BE2C (cell line): ENCODE measurements at regions not wholly inside any gene's neighbourhood (a gene's known extent, or its start where the extent isn't known, plus 50 kb on each side); places are given as distances from the start of the nearest gene placed in this dataset.

ENCODE experiments used
- DNase-seq: peaks from one replicate; pipeline ENCODE4 v3.0.0-alpha.2; 2020
- H3K27me3 ChIP-seq: fragments of 250-450 bp; sonication (Bioruptor Pico); 2 replicates; pipeline ENCODE4 v1.5.1; 2020; ENCODE audit warnings: mild to moderate bottlenecking
- H3K36me3 ChIP-seq: fragments of 250-450 bp; sonication (Bioruptor Pico); 2 replicates; pipeline ENCODE4 v1.5.1; 2020; ENCODE audit warnings: mild to moderate bottlenecking
- H3K4me1 ChIP-seq: fragments of 250-450 bp; sonication (Bioruptor Pico); 2 replicates; pipeline ENCODE4 v1.5.1; 2020
- H3K4me3 ChIP-seq: 2 replicates; pipeline ENCODE4 v1.5.1; 2011; ENCODE audit warnings: low read depth, low read length
- H3K9me3 ChIP-seq: fragments of 250-450 bp; sonication (Bioruptor Pico); 2 replicates; pipeline ENCODE4 v1.5.1; 2020
- TF ChIP-seq, protein P1 (sequence below): IDR thresholded peaks from 2 replicates; pipeline ENCODE4 v1.5.1; 2012; ENCODE audit warnings: mild to moderate bottlenecking, low read depth, low read length

DNA sequence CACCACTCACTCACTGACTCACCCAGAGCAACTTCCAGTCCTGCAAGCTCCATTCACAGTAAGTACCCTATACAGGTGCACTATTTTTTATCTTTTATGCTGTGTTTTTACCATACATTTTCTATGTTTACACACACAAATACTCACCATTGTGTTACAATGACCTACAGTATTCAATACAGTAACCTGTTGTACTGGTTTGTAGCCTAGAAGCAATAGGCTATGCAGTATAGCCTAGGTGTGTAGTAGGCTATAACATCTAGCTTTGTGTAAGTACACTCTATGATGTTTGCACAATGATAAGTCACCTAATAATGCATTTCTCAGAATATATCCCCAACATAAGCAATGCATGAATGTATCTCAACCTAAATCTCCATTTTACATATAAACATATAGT, 541.1 kb downstream of the NR2F1-AS1 start:
- Histone ChIP-seq H3K27me3 (no peaks in the 10 kb centered on the region), H3K36me3 (no peaks in the 10 kb centered on the region), H3K9me3 (no peaks in the 10 kb centered on the region), H3K4me1 (peaks cover 5% of the 10 kb centered on the region; the same call in 1 of the 2 replicates), H3K4me3 (no peak overlapping the region)
- no peak for DNase-seq
- TF ChIP-seq, protein P1, sequence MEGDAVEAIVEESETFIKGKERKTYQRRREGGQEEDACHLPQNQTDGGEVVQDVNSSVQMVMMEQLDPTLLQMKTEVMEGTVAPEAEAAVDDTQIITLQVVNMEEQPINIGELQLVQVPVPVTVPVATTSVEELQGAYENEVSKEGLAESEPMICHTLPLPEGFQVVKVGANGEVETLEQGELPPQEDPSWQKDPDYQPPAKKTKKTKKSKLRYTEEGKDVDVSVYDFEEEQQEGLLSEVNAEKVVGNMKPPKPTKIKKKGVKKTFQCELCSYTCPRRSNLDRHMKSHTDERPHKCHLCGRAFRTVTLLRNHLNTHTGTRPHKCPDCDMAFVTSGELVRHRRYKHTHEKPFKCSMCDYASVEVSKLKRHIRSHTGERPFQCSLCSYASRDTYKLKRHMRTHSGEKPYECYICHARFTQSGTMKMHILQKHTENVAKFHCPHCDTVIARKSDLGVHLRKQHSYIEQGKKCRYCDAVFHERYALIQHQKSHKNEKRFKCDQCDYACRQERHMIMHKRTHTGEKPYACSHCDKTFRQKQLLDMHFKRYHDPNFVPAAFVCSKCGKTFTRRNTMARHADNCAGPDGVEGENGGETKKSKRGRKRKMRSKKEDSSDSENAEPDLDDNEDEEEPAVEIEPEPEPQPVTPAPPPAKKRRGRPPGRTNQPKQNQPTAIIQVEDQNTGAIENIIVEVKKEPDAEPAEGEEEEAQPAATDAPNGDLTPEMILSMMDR = no peak

GRCh38 chr5:93034621-93035590, 546.1 kb downstream of the NR2F1-AS1 start:
- Histone ChIP-seq H3K4me3 (no peak overlapping the region), H3K36me3 (no peaks in the 10 kb centered on the region), H3K4me1 (peaks cover 3% of the 10 kb centered on the region; the same call in 1 of the 2 replicates), H3K9me3 (no peaks in the 10 kb centered on the region), H3K27me3 (no peaks in the 10 kb centered on the region)
- TF ChIP-seq, protein P1 = no peak
- peak; percentile 16 for DNase-seq

DNA sequence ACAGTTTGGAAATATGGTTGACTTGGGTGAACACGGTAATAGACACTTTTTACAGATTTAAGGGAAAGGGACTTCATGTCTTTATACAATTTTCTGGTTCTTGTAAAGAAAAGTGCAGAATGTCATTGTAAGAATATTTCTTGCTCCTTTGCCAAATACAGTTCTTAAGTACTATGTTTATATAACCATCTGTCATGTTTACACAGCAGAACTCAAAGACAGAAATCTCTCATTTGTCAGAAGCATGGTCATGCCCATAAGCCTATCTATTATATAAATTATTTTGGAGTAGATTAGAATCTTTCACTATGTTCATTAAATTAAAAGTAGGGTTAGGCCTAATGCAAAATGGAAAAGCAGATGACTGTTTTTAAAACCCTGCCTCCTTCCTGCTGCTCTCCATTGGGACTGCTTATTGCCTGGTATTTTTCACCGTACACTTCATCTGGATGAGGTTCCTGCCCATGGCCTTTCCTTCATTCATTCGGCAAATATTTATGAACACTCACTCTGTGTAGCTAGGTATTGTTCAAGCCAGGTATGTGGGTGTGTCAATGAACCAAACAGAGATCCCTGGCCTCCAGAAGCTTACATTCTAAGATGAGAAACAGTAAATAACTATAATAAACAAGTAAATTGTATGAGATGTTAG, 558.1 kb downstream of the NR2F1-AS1 start:
- H3K36me3 ChIP-seq = no peaks in the 10 kb centered on the region
- TF ChIP-seq, protein P1 = no peak
- H3K27me3 ChIP-seq = no peaks in the 10 kb centered on the region

DNA sequence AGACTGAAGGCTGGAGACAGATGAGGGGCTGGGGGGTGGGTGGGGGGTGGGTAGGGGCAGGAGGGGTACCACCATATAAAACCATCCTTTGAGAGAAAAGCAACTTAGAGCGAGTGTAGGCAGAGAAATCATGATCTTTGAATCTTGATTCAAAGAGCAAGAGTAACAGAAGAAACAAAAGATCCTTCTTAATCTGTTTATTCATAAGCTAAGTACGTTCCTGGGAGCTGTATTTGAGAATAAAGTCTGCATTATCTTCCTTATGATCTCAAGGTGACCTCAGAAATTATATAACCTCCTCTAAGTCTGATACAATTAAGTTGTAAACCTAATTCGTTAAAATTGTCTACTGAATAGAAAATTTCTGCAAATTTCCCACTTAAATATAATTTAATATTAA, 558.8 kb downstream of the NR2F1-AS1 start:
- H3K4me1 ChIP-seq = peaks cover 10% of the 10 kb centered on the region
- no peaks in the 10 kb centered on the region for H3K9me3 ChIP-seq
- DNase-seq = no peak
- no peaks in the 10 kb centered on the region for H3K36me3 ChIP-seq
- no peaks in the 10 kb centered on the region for H3K27me3 ChIP-seq
- TF ChIP-seq, protein P1 = no peak
- no peak overlapping the region for H3K4me3 ChIP-seq

More for the DNA sequence above, 558.1 kb downstream of the NR2F1-AS1 start:
- no peak overlapping the region for H3K4me3 ChIP-seq
- H3K9me3 ChIP-seq = no peaks in the 10 kb centered on the region
- DNase-seq = no peak
- H3K4me1 ChIP-seq = peaks cover 10% of the 10 kb centered on the region

DNA sequence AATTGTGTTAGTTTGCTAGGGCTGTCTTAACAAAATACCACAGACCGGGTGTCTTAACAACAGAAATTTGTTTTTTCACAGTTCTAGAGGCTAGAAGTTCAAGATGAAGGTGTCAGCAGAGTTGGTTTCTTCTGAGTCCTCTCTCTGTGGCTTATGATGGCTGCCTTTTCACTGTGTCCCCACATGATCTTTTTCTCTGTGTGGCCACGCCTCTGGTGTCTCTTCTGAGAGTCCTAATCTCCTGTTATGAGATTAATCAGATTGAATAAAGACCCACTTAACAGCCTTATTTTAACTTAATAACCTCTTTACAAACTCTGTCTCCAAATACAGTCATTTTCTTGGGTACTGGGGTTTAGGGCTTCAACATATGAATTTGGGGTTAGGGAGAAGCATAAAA, 561.1 kb downstream of the NR2F1-AS1 start:
- TF ChIP-seq, protein P1 = no peak
- no peaks in the 10 kb centered on the region for H3K9me3 ChIP-seq
- H3K4me3 ChIP-seq = no peak overlapping the region
- H3K4me1 ChIP-seq = peaks cover 10% of the 10 kb centered on the region
- no peaks in the 10 kb centered on the region for H3K36me3 ChIP-seq
- H3K27me3 ChIP-seq = no peaks in the 10 kb centered on the region
- DNase-seq = no peak
